ENCODE measurements at regions not wholly inside any gene's neighbourhood (a gene's known extent, or its start where the extent isn't known, plus 50 kb on each side); places are given as distances from the start of the nearest gene placed in this dataset.
"Not testable (repeated sequence)": the region's sequence is repeated elsewhere in the genome, so short reads cannot be mapped to it uniquely, and the experiment has no call there.

DNA sequence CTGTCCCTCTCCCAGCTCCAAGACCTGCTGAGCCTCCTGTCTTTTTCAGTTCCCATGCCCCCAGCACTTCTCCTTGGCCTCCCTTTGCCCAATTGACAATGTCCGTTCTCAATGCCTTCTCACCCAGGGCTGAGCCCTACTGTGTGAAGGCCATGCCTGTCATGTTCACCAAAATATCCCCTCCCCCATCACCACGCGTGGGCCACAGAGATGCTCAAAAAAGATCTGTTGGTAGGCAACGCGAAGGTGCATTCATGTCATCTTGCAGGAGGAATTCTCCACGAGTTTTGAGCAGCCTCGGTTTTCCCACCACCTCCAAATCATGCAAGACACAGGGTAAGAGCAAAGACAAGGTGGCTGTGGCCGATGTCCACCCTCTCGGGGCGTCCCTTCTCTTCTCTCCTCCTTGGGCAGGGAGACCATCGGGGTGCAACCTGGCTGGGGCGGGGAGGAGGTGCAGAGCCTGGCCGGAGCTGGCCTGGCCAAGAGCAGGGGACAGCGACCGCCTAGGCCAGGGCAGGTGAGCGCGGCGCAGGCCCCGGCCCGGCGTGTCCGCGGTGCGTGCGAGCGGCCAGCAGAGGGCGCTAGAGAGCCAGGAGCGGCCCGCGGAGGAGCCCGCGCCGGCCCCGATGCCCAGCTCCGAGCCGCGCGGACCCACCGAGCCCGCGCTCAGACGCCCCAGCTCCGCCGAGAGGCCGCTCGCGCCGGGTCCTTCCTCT, 56.3 kb upstream of the KRTAP5-11 start:
- not testable (repeated sequence) for H3K27ac Mint-ChIP-seq; H3K9me3 Mint-ChIP-seq (ENCODE audit: low read depth); H3K4me1 Mint-ChIP-seq; H3K4me3 Mint-ChIP-seq; H3K36me3 Mint-ChIP-seq
- H3K27me3 Mint-ChIP-seq = peaks cover 30% of the 10 kb centered on the region
- CTCF ChIA-PET = interaction anchor here (1.3 kb wide), 1 partner anchor 96 kb away, joined by 3 read pairs; no protein-coding TSS in a partner anchor
- peak; percentile 55 for DNase-seq
- ATAC-seq = peak; percentile 55

- CTCF ChIA-PET = interaction anchor here (1.3 kb wide), 1 partner anchor 96 kb away, joined by 3 read pairs; no protein-coding TSS in a partner anchor
- H3K27me3 Mint-ChIP-seq = peaks cover 30% of the 10 kb centered on the region
Observed at GRCh38 chr11:71639520-71639849, 56.8 kb upstream of the KRTAP5-11 start.

DNA sequence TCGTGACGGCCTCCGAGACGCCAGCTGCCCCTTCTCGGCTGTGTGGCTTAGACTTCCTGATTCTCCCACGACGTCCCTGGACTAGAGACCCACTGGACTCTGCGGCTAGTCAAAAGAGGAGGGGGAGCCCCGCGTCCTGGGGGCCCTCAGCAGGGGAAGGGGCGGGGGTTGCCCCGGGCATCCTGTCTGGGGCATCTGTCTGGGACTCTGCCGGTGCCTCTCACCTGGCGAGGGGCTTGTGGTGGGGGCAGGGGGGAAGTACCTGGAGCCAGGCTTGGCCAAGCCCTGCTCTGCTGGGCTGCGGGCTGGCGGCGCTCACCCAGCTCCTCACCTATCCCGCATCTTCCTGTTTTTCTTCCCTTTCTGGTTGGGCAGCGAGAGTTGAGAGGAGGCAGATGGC, 57.2 kb upstream of the KRTAP5-11 start:
- not testable (repeated sequence) for H3K9me3 Mint-ChIP-seq (ENCODE audit: low read depth); ATAC-seq; DNase-seq; H3K27ac Mint-ChIP-seq; H3K4me1 Mint-ChIP-seq; H3K36me3 Mint-ChIP-seq; H3K4me3 Mint-ChIP-seq
- CTCF ChIA-PET = interaction anchor here (1.3 kb wide), 1 partner anchor 95 kb away, joined by 3 read pairs; no protein-coding TSS in a partner anchor
- peaks cover 30% of the 10 kb centered on the region for H3K27me3 Mint-ChIP-seq

More at GRCh38 chr11:71639520-71639849, 56.8 kb upstream of the KRTAP5-11 start:
- not testable (repeated sequence) for DNase-seq; H3K4me1 Mint-ChIP-seq; H3K9me3 Mint-ChIP-seq (ENCODE audit: low read depth); H3K36me3 Mint-ChIP-seq; H3K27ac Mint-ChIP-seq; ATAC-seq; H3K4me3 Mint-ChIP-seq

- H3K9me3 Mint-ChIP-seq (ENCODE audit: low read depth); H3K36me3 Mint-ChIP-seq; H3K27ac Mint-ChIP-seq; H3K4me3 Mint-ChIP-seq; CTCF ChIA-PET; ATAC-seq; DNase-seq; H3K4me1 Mint-ChIP-seq; H3K27me3 Mint-ChIP-seq: not testable (repeated sequence)
Observed at GRCh38 chr11:71647078-71647477, 64.4 kb upstream of the KRTAP5-11 start.

GRCh38 chr11:71652998-71653397, 70.3 kb upstream of the KRTAP5-11 start:
- H3K27me3 Mint-ChIP-seq; ATAC-seq; CTCF ChIA-PET; H3K4me1 Mint-ChIP-seq; H3K27ac Mint-ChIP-seq; H3K4me3 Mint-ChIP-seq; H3K9me3 Mint-ChIP-seq (ENCODE audit: low read depth); H3K36me3 Mint-ChIP-seq: not testable (repeated sequence)
- peak; percentile 47 for DNase-seq

DNA sequence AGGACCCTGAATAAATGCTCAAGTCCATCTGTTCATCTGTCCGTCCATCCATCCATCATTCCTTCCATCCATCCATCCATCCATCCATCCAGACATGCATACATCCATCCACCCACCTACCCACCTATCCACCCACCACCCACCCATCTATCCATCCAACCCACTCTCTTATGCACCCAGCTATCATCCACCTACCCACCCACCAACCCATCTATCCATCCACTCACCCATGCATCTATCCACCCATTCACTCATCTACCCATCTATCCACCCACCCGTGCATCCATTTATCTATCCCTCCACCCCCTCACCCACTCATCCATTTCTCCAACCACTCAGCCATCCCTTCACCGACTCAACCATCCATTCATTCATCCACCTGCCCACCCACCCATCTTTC, 71.7 kb upstream of the KRTAP5-11 start:
- DNase-seq; H3K4me1 Mint-ChIP-seq; H3K4me3 Mint-ChIP-seq; ATAC-seq; H3K27me3 Mint-ChIP-seq; H3K9me3 Mint-ChIP-seq (ENCODE audit: low read depth); CTCF ChIA-PET; H3K36me3 Mint-ChIP-seq; H3K27ac Mint-ChIP-seq: not testable (repeated sequence)

GRCh38 chr11:71655041-71655440, 72.4 kb upstream of the KRTAP5-11 start:
- CTCF ChIA-PET; H3K9me3 Mint-ChIP-seq (ENCODE audit: low read depth); ATAC-seq; H3K4me3 Mint-ChIP-seq; H3K27ac Mint-ChIP-seq; H3K27me3 Mint-ChIP-seq; H3K36me3 Mint-ChIP-seq; H3K4me1 Mint-ChIP-seq; DNase-seq: not testable (repeated sequence)

GRCh38 chr11:71656513-71656912, 73.8 kb upstream of the KRTAP5-11 start:
- H3K27me3 Mint-ChIP-seq; H3K4me1 Mint-ChIP-seq; ATAC-seq; H3K36me3 Mint-ChIP-seq; CTCF ChIA-PET; H3K9me3 Mint-ChIP-seq (ENCODE audit: low read depth); DNase-seq; H3K4me3 Mint-ChIP-seq; H3K27ac Mint-ChIP-seq: not testable (repeated sequence)

- H3K9me3 Mint-ChIP-seq (ENCODE audit: low read depth); H3K4me1 Mint-ChIP-seq; H3K4me3 Mint-ChIP-seq; H3K27ac Mint-ChIP-seq; CTCF ChIA-PET; H3K27me3 Mint-ChIP-seq; DNase-seq; H3K36me3 Mint-ChIP-seq; ATAC-seq: not testable (repeated sequence)
Observed at GRCh38 chr11:71664941-71665340, 82.3 kb upstream of the KRTAP5-11 start.

DNA sequence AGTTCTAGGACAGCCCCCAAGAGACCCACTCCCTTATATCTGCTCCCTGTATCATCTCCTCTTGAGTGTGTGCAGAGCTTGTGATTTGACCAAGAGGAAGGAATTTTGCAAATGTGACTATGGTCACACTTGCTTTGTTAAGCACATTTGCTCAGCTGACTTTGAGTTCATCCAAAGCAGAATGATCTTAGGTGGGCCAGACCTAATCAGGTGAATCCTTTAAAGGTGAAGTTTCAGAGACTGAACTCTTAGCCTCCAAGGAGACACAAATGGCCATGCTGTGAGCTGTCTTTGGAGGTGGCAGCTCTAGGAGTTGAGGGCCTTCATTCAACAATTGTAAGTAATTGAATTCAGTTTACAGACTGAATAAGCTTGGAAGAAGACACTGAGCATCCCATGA, 115.4 kb upstream of the KRTAP5-11 start:
- H3K27me3 Mint-ChIP-seq; H3K4me3 Mint-ChIP-seq; ATAC-seq; CTCF ChIA-PET; DNase-seq; H3K9me3 Mint-ChIP-seq (ENCODE audit: low read depth); H3K27ac Mint-ChIP-seq; H3K36me3 Mint-ChIP-seq; H3K4me1 Mint-ChIP-seq: not testable (repeated sequence)

DNA sequence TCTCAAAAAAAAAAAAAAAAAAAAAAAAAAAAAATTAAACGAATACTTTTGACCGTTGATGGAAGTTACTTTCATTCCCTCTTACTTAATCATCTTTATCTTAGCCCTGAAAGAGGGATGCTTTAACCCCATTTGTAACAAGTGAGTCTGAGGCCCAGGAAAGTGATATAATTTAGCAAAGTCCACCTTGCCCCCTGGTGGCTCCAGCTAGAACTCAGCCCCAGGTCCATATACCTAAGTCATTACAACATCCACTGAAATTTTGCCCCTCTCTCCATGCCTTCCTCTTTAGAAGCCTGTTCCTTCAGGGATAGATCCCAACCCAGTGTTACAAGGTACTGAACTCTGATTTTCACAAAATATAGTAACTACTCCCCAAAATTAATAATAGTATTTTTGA, 116.3 kb upstream of the KRTAP5-11 start:
- H3K27me3 Mint-ChIP-seq; H3K9me3 Mint-ChIP-seq (ENCODE audit: low read depth); H3K4me1 Mint-ChIP-seq; H3K4me3 Mint-ChIP-seq; ATAC-seq; H3K36me3 Mint-ChIP-seq; CTCF ChIA-PET; DNase-seq; H3K27ac Mint-ChIP-seq: not testable (repeated sequence)

- not testable (repeated sequence) for H3K4me1 Mint-ChIP-seq, H3K27me3 Mint-ChIP-seq, ATAC-seq
Observed at GRCh38 chr11:71701435-71702291, 119.0 kb upstream of the KRTAP5-11 start.

GRCh38 chr11:71705086-71705737, 122.5 kb upstream of the KRTAP5-11 start:
- H3K27me3 Mint-ChIP-seq; DNase-seq; H3K27ac Mint-ChIP-seq; H3K9me3 Mint-ChIP-seq (ENCODE audit: low read depth); ATAC-seq; H3K36me3 Mint-ChIP-seq; H3K4me1 Mint-ChIP-seq; CTCF ChIA-PET; H3K4me3 Mint-ChIP-seq: not testable (repeated sequence)

More at GRCh38 chr11:71701435-71702291, 119.0 kb upstream of the KRTAP5-11 start:
- DNase-seq; H3K36me3 Mint-ChIP-seq; H3K9me3 Mint-ChIP-seq (ENCODE audit: low read depth); H3K4me3 Mint-ChIP-seq; CTCF ChIA-PET; H3K27ac Mint-ChIP-seq: not testable (repeated sequence)
